GM23248 (cell line): ENCODE measurements at regions not wholly inside any gene's neighbourhood (a gene's known extent, or its start where the extent isn't known, plus 50 kb on each side); places are given as distances from the start of the nearest gene placed in this dataset.

ENCODE experiments used
- DNase-seq: peaks from one replicate; pipeline ENCODE4 v3.0.0-alpha.2; 2015
- H2AFZ ChIP-seq: fragments of 200-600 bp; sonication (generic); 2 replicates; pipeline ENCODE4 v1.6.1; 2016; ENCODE audit warnings: antibody characterized with exemption
- H3F3A ChIP-seq: fragments of 200-600 bp; sonication (generic); 2 replicates; pipeline ENCODE4 v1.6.1; 2016; ENCODE audit warnings: mild to moderate bottlenecking, antibody characterized with exemption, mixed run types; ENCODE audit not compliant: insufficient read depth
- H3K27ac ChIP-seq: fragments of 200-600 bp; sonication (generic); 2 replicates; pipeline ENCODE4 v1.5.1; 2016; ENCODE audit warnings: mild to moderate bottlenecking
- H3K27me3 ChIP-seq: fragments of 200-600 bp; sonication (generic); replicated peaks from 2 replicates; pipeline ENCODE4 v1.6.1; 2016; ENCODE audit warnings: mild to moderate bottlenecking; ENCODE audit not compliant: insufficient read depth
- H3K36me3 ChIP-seq: fragments of 200-600 bp; sonication (generic); 2 replicates; pipeline ENCODE4 v1.6.1; 2016; ENCODE audit warnings: low read depth, mild to moderate bottlenecking
- H3K4me1 ChIP-seq: fragments of 200-600 bp; sonication (generic); 2 replicates; pipeline ENCODE4 v1.6.1; 2016; ENCODE audit warnings: mild to moderate bottlenecking; ENCODE audit not compliant: insufficient read depth
- H3K4me2 ChIP-seq: fragments of 200-600 bp; sonication (generic); one replicate; pipeline ENCODE4 v1.6.1; 2016; ENCODE audit warnings: mild to moderate bottlenecking; ENCODE audit not compliant: unreplicated experiment
- H3K4me3 ChIP-seq: fragments of 200-600 bp; sonication (generic); 2 replicates; pipeline ENCODE4 v1.5.1; 2016; ENCODE audit warnings: mild to moderate bottlenecking
- H3K79me2 ChIP-seq: fragments of 200-600 bp; sonication (generic); 2 replicates; pipeline ENCODE4 v1.6.1; 2016; ENCODE audit warnings: mild to moderate bottlenecking; ENCODE audit not compliant: insufficient read depth
- H3K9ac ChIP-seq: fragments of 200-600 bp; sonication (generic); 2 replicates; pipeline ENCODE4 v1.6.1; 2016; ENCODE audit warnings: mild to moderate bottlenecking
- H3K9me2 ChIP-seq: fragments of 200-600 bp; sonication (generic); 2 replicates; pipeline ENCODE4 v1.6.1; 2016; ENCODE audit warnings: mixed run types, mild to moderate bottlenecking, moderate library complexity; ENCODE audit not compliant: insufficient read depth
- H3K9me3 ChIP-seq: fragments of 200-600 bp; sonication (generic); one replicate; pipeline ENCODE4 v1.6.1; 2017; ENCODE audit warnings: low read depth
- H4K20me1 ChIP-seq: fragments of 200-600 bp; sonication (generic); 2 replicates; pipeline ENCODE4 v1.6.0; 2016; ENCODE audit not compliant: insufficient read depth
- EZH2 ChIP-seq: fragments of 200-600 bp; sonication (generic); IDR thresholded peaks from 2 replicates; pipeline ENCODE4 v1.6.1; 2018; ENCODE audit warnings: antibody characterized with exemption, mild to moderate bottlenecking; ENCODE audit not compliant: insufficient read depth, poor library complexity, severe bottlenecking
- EZH2phosphoT487 ChIP-seq: fragments of 200-600 bp; sonication (generic); IDR thresholded peaks from 2 replicates; pipeline ENCODE4 v1.6.1; 2018; ENCODE audit warnings: antibody characterized with exemption, moderate library complexity, mild to moderate bottlenecking, low read depth; ENCODE audit not compliant: insufficient read depth
- WGBS, 2 experiments: methylation state at CpG; one replicate each; pipeline ENCODE4 v1.1.6; 2015 to 2017; ENCODE audit warnings: low lambda C conversion rate in 2 of 2, low coverage in 1 of 2; ENCODE audit errors: missing lambda C conversion rate in 2 of 2; 5-methylcytosine and 5-hydroxymethylcytosine counted together
- in situ Hi-C: fragments of 300-500 bp; cut with MboI; formaldehyde crosslinking; loops from 2 replicates; pipeline ENCODE4 v1.15.0; 2020

GRCh38 chr9:89791754-89792153, 186.9 kb downstream of the GADD45G start:
- no peaks in the 10 kb centered on the region for H3F3A ChIP-seq
- H3K9me3 ChIP-seq = no peaks in the 10 kb centered on the region
- H3K27me3 ChIP-seq = no peaks in the 10 kb centered on the region; the same call in 1 of the 2 replicates
- 56 to 60% methylated on average over 8 of the region's 8 CpGs for WGBS, 2 experiments
- H3K9ac ChIP-seq = no peak overlapping the region
- H3K79me2 ChIP-seq = no peaks in the 10 kb centered on the region
- H4K20me1 ChIP-seq = no peaks in the 10 kb centered on the region
- no peaks in the 10 kb centered on the region for H3K36me3 ChIP-seq
- no peaks in the 10 kb centered on the region for H3K9me2 ChIP-seq
- no peak overlapping the region for H2AFZ ChIP-seq
- no peak for DNase-seq
- TF ChIP-seq EZH2phosphoT487 = no peak
- TF ChIP-seq EZH2 = no peak
- in situ Hi-C loops = no loop called here
- H3K4me3 ChIP-seq = no peak overlapping the region
- H3K4me1 ChIP-seq = no peaks in the 10 kb centered on the region
- no peak overlapping the region for H3K27ac ChIP-seq
- H3K4me2 ChIP-seq = no peak overlapping the region

GRCh38 chr9:89792189-89793123, 187.6 kb downstream of the GADD45G start:
- in situ Hi-C loops = no loop called here
- Histone ChIP-seq H3K27ac (no peak overlapping the region), H3K4me3 (no peak overlapping the region), H3K36me3 (no peaks in the 10 kb centered on the region), H3K27me3 (no peaks in the 10 kb centered on the region), H2AFZ (no peak overlapping the region), H3K9me2 (no peaks in the 10 kb centered on the region), H3K9ac (no peak overlapping the region), H3K79me2 (no peaks in the 10 kb centered on the region), H3K4me1 (no peaks in the 10 kb centered on the region), H3F3A (no peaks in the 10 kb centered on the region), H3K4me2 (no peak overlapping the region), H4K20me1 (no peaks in the 10 kb centered on the region), H3K9me3 (no peaks in the 10 kb centered on the region)
- 58 to 62% methylated on average over 11 to 12 of the region's 12 CpGs for WGBS, 2 experiments
- DNase-seq = no peak
- TF ChIP-seq EZH2phosphoT487 = no peak
- no peak for TF ChIP-seq EZH2

DNA sequence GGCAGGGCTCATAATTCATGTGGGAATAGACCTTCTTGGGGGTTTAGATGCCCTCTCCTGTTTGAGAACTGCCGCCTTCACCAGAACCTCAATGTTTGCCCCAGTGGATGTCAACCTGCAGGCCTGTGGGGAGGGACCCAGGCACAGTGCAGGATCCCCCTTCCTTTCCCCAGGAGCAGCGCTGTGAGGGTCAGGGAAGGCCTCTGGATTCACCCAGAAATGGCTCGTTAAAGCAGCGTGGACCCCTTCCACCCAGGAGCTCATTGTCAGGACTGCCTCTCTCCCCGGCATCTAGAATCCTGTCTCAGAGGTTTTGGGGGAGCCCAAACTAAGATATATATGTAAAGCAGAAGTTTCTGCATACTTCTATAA, 188.3 kb downstream of the GADD45G start:
- H3K27ac ChIP-seq = no peak overlapping the region
- no peaks in the 10 kb centered on the region for H4K20me1 ChIP-seq
- in situ Hi-C loops = no loop called here
- no peaks in the 10 kb centered on the region for H3F3A ChIP-seq
- DNase-seq = no peak
- no peak overlapping the region for H3K9ac ChIP-seq
- no peaks in the 10 kb centered on the region for H3K4me1 ChIP-seq
- H3K4me3 ChIP-seq = no peak overlapping the region
- no peaks in the 10 kb centered on the region for H3K79me2 ChIP-seq
- no peak overlapping the region for H3K4me2 ChIP-seq
- TF ChIP-seq EZH2 (no peak), EZH2phosphoT487 (no peak)
- no peaks in the 10 kb centered on the region for H3K27me3 ChIP-seq
- WGBS, 2 experiments = 49 to 59% methylated on average over 5 of the region's 5 CpGs
- H3K9me2 ChIP-seq = no peaks in the 10 kb centered on the region
- H3K9me3 ChIP-seq = no peaks in the 10 kb centered on the region
- H2AFZ ChIP-seq = no peak overlapping the region
- H3K36me3 ChIP-seq = no peaks in the 10 kb centered on the region

DNA sequence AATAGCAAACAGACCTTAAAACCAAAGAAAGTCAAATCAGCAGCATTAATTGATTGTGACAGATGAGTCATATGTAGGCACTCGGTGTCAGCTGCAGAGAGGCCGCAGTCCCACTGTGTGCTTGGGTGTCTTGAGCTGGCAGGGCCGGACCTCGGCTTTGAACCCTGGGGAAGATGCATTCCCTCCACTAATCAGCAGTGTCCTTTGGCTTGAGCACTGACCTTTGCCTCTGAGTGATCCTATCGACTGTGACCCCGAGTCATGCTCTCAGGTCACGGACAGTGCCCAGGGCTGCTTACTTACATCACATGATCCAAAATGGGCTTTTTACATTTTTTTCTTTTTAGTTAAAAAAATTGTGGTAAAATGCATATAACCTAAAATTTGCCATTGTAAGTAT, 188.7 kb downstream of the GADD45G start:
- DNase-seq = no peak
- WGBS, 2 experiments = 71 to 73% methylated on average over 7 of the region's 7 CpGs
- no peaks in the 10 kb centered on the region for H3K79me2 ChIP-seq
- H2AFZ ChIP-seq = no peak overlapping the region
- H3K27me3 ChIP-seq = no peaks in the 10 kb centered on the region
- H3K9me2 ChIP-seq = no peaks in the 10 kb centered on the region
- no peaks in the 10 kb centered on the region for H3K4me1 ChIP-seq
- TF ChIP-seq EZH2phosphoT487 (no peak), EZH2 (no peak)
- no peaks in the 10 kb centered on the region for H3K36me3 ChIP-seq
- no peaks in the 10 kb centered on the region for H3F3A ChIP-seq
- no peaks in the 10 kb centered on the region for H4K20me1 ChIP-seq
- in situ Hi-C loops = no loop called here
- no peaks in the 10 kb centered on the region for H3K9me3 ChIP-seq
- H3K4me3 ChIP-seq = no peak overlapping the region
- H3K4me2 ChIP-seq = no peak overlapping the region
- no peak overlapping the region for H3K27ac ChIP-seq
- H3K9ac ChIP-seq = no peak overlapping the region
